GM12878 (cell line): ENCODE measurements at regions not wholly inside any gene's neighbourhood (a gene's known extent, or its start where the extent isn't known, plus 50 kb on each side); places are given as distances from the start of the nearest gene placed in this dataset.

Experiments used
- ATAC-seq: fragments of 200-7000 bp; cut with Tn5 transposase; 3 replicates; pipeline ENCODE4 v1.9.1; 2020; ENCODE audit warnings: mild to moderate bottlenecking, moderate library complexity
- BruUV-seq: library from RNA; stranded (reverse); fragments of 400-500 nt; replicated peaks from 2 replicates; lab custom pipeline; 2021; lab: Mats Ljungman, UMichigan
- CTCF ChIA-PET: fragments of 300-600 bp; sonication (Branson Sonifier 250); formaldehyde crosslinking; extraction: SDS; loops from one replicate; lab custom pipeline; 2021; ENCODE audit warnings: inconsistent platforms; lab: Yijun Ruan, JAX
- POLR2A ChIA-PET: fragments of 350-600 bp; formaldehyde crosslinking; extraction: SDS; loops from one replicate; lab custom pipeline; 2021; ENCODE audit warnings: inconsistent platforms; lab: Charles Lee
- RAD21 ChIA-PET: fragments of 300-600 bp; sonication (Branson Sonifier 250); formaldehyde crosslinking; loops from one replicate; lab custom pipeline; 2023; ENCODE audit warnings: antibody characterized with exemption; ENCODE audit not compliant: unreplicated experiment; lab: Charles Lee
- SMC1A ChIA-PET: fragments of 300-600 bp; sonication (Branson Sonifier 250); formaldehyde crosslinking; loops from one replicate; lab custom pipeline; 2023; ENCODE audit not compliant: unreplicated experiment, uncharacterized antibody; lab: Charles Lee
- DNase-seq: peaks from one replicate; pipeline ENCODE4 v3.0.0-alpha.2; 2011; ENCODE audit warnings: low read depth, low spot score
- FAIRE-seq: peaks from 3 replicates; lab custom pipeline; 2011; peaks lifted over from hg19 to GRCh38; lab: Jason Lieb, UNC
- H2AFZ ChIP-seq: 2 replicates; pipeline ENCODE4 v1.6.0; 2011; ENCODE audit warnings: low read depth, low read length, control low read depth; ENCODE audit not compliant: control insufficient read depth
- H3K27ac ChIP-seq: 2 replicates; pipeline ENCODE4 v1.5.1; 2011; ENCODE audit warnings: control low read depth; ENCODE audit not compliant: control insufficient read depth, insufficient read depth
- H3K27me3 ChIP-seq, 2 experiments: replicated peaks in 1 of 2; 2 replicates each; pipeline versions ENCODE4 v1.6.0 to v1.6.1; 2011; ENCODE audit warnings: low read length in 1 of 2; ENCODE audit not compliant: control insufficient read depth in 2 of 2, insufficient read depth in 2 of 2
- H3K36me3 ChIP-seq, 2 experiments: 2 replicates each; pipeline ENCODE4 v1.5.1; 2011; ENCODE audit warnings: low read length in 1 of 2; ENCODE audit not compliant: control insufficient read depth in 2 of 2, insufficient read depth in 2 of 2
- H3K4me1 ChIP-seq: 2 replicates; pipeline ENCODE4 v1.6.1; 2011; ENCODE audit warnings: mild to moderate bottlenecking, low read length, moderate library complexity, mixed read lengths; ENCODE audit not compliant: control insufficient read depth, insufficient read depth
- H3K4me2 ChIP-seq: 2 replicates; pipeline ENCODE4 v1.6.0; 2011; ENCODE audit warnings: control low read depth; ENCODE audit not compliant: control insufficient read depth, insufficient read depth
- H3K4me3 ChIP-seq: fragments of 200-600 bp; sonication (generic); 2 replicates; pipeline ENCODE4 v1.5.1; 2016
- H3K79me2 ChIP-seq: 2 replicates; pipeline ENCODE4 v1.6.0; 2011; ENCODE audit warnings: low read length; ENCODE audit not compliant: control insufficient read depth, insufficient read depth
- H3K9ac ChIP-seq: 2 replicates; pipeline ENCODE4 v1.8.0; 2011; ENCODE audit warnings: low read length, control low read depth, mixed read lengths; ENCODE audit not compliant: control insufficient read depth, insufficient read depth
- H3K9me3 ChIP-seq: replicated peaks from 3 replicates; pipeline ENCODE4 v1.5.1; 2011; ENCODE audit warnings: mild to moderate bottlenecking, low read length; ENCODE audit not compliant: control insufficient read depth, insufficient read depth
- H4K20me1 ChIP-seq: 2 replicates; pipeline ENCODE4 v1.6.0; 2011; ENCODE audit not compliant: control insufficient read depth, insufficient read depth
- CEBPB ChIP-seq, 2 experiments: fragments of 150-350 bp in 1 of 2; IDR thresholded peaks; 2 replicates each; pipeline ENCODE4 v1.6.1; 2012 to 2014; ENCODE audit warnings: low read depth in 2 of 2, low read length in 2 of 2, borderline replicate concordance in 1 of 2, inconsistent platforms in 1 of 2
- CREM ChIP-seq: IDR thresholded peaks from 2 replicates; pipeline ENCODE4 v1.6.1; 2014; ENCODE audit warnings: antibody characterized with exemption, low read depth
- ELK1 ChIP-seq: IDR thresholded peaks from 2 replicates; pipeline ENCODE4 v1.6.1; 2012; ENCODE audit warnings: low read depth, low read length, improper control_type of control experiment
- NFIC ChIP-seq: IDR thresholded peaks from 2 replicates; pipeline ENCODE4 v1.6.1; 2012; ENCODE audit warnings: low read depth, mild to moderate bottlenecking, inconsistent platforms, low read length, moderate library complexity
- WGBS: methylation state at CpG from one replicate; pipeline ENCODE4 v1.1.6; 2016; ENCODE audit warnings: low lambda C conversion rate; ENCODE audit not compliant: insufficient replicate concordance, insufficient coverage; ENCODE audit errors: missing lambda C conversion rate; 5-methylcytosine and 5-hydroxymethylcytosine counted together
- in situ Hi-C: fragments of 300-500 bp; cut with MboI; formaldehyde crosslinking; loops from 9 replicates; pipeline ENCODE4 v1.14.3; 2018; ENCODE audit warnings: mixed read lengths
- intact Hi-C: fragments of 100-400 bp; cut with micrococcal nuclease; formaldehyde crosslinking; loops from one replicate; pipeline ENCODE4 v1.14.2; 2022; ENCODE audit not compliant: unreplicated experiment

- Histone ChIP-seq H3K4me2 (no peak overlapping the region), H3K4me1 (no peaks in the 10 kb centered on the region), H3K36me3 (no peaks in the 10 kb centered on the region), H4K20me1 (no peaks in the 10 kb centered on the region), H3K9me3 (no peaks in the 10 kb centered on the region), H3K9ac (no peak overlapping the region), H3K27me3 (no peaks in the 10 kb centered on the region), H3K4me3 (no peak overlapping the region), H2AFZ (no peak overlapping the region), H3K27ac (no peak overlapping the region), H3K79me2 (no peaks in the 10 kb centered on the region)
- ChIA-PET CTCF (no interaction called here), RAD21 (no interaction called here), SMC1A (no interaction called here), POLR2A (no interaction called here)
- intact Hi-C loops, result no loop called here
- 27% methylated on average over 4 of the region's 4 CpGs for WGBS
- ATAC-seq (no peak), DNase-seq (no peak), FAIRE-seq (no peak)
- no TSS peak for BruUV-seq
- TF ChIP-seq CEBPB (IDR thresholded peaks at IDR 0.05; ENCODE audit: borderline replicate concordance in 1 of 2, low read depth in 2 of 2, low read length in 2 of 2) (no peak), NFIC (no peak)
- in situ Hi-C loops, result no loop called here
Observed at GRCh38 chr4:188433741-188434315, 294.6 kb downstream of the TRIML1 start.

- Histone ChIP-seq H3K4me1 (no peaks in the 10 kb centered on the region), H3K36me3 (no peaks in the 10 kb centered on the region), H3K79me2 (no peaks in the 10 kb centered on the region), H3K9ac (no peak overlapping the region), H2AFZ (no peak overlapping the region), H3K9me3 (no peaks in the 10 kb centered on the region), H3K4me2 (no peak overlapping the region), H3K27me3 (no peaks in the 10 kb centered on the region), H3K27ac (no peak overlapping the region), H3K4me3 (no peak overlapping the region), H4K20me1 (no peaks in the 10 kb centered on the region)
- SMC1A ChIA-PET, result no interaction called here
- WGBS, result 37% methylated on average over 6 of the region's 6 CpGs
- POLR2A ChIA-PET, result no interaction called here
- no peak for ATAC-seq
- no peak for FAIRE-seq
- in situ Hi-C loops, result no loop called here
- RAD21 ChIA-PET, result no interaction called here
- no peak for DNase-seq
- intact Hi-C loops, result no loop called here
- CTCF ChIA-PET, result no interaction called here
- no TSS peak for BruUV-seq
- TF ChIP-seq CREM, result no peak
- TF ChIP-seq ELK1, result no peak
Observed at GRCh38 chr4:188434643-188435042, 295.4 kb downstream of the TRIML1 start.
